Globus pallidus (tissue), 1 donor: ENCODE measurements at regions not wholly inside any gene's neighbourhood (a gene's known extent, or its start where the extent isn't known, plus 50 kb on each side); places are given as distances from the start of the nearest gene placed in this dataset.

Source experiments
- DNase-seq: peaks from one replicate; pipeline ENCODE4 v3.0.0-alpha.2; 2015; ENCODE audit warnings: low spot score

GRCh38 chr5:28165096-28165495 lies 1126.7 kb upstream of the CDH9 start:
- DNase-seq, result peak; percentile 55

DNA sequence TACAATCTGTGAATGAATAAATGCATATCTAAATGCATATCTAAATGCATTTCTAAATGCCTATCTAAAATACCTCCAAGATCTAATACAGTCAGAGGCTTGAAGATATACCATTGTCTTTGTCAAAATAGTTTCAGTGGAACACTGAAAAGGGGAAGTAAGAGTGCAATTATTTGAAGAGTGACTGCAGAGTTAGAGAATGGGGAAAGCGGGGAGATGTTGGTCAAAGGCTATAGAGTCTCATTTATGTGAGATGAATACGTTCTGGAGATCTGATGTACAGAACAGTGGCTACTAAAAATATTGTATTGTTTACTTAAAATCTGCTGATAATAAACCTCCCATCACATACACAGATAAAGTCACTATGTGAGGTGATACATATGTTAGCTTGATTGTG lies 1126.2 kb upstream of the CDH9 start:
- DNase-seq, result no peak

GRCh38 chr5:28156981-28157380 lies 1118.6 kb upstream of the CDH9 start:
- no peak for DNase-seq

DNA sequence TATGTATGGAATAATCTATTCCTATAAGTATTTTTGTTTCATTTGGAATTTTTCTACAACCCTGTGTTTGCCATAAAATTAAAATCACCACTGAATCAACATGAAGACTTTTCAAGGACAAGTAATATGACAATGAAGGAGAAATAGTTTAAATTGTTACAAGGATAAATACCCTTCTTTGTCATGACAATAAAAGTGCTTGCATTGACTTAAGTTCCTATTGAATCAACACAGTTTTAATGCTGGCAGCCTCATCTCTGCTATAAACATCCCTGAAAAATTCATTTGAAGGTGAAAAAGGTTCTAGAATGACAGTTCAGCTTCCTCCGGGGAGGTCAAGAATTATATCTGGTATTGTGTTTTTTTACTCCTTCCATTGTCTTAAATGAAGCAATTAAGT lies 1105.1 kb upstream of the CDH9 start:
- no peak for DNase-seq

DNA sequence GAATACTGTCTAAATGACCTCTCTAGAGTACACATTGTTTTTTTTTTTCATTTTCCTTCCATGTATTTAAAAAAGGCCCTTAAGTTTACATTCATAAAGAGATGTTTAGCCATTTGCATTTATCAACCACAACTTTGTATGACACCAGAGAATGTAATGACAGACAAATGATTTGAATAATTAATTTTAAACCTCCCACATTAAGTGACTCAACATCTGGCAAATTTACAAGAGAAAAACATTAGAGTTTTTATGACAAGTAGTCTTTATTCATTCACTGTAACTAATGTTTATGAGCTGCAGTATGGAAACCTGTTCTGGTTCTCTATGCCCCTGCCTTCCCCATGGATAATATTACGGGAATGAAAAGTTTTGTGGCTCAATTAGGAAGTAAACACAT lies 1093.8 kb upstream of the CDH9 start:
- no peak for DNase-seq

DNA sequence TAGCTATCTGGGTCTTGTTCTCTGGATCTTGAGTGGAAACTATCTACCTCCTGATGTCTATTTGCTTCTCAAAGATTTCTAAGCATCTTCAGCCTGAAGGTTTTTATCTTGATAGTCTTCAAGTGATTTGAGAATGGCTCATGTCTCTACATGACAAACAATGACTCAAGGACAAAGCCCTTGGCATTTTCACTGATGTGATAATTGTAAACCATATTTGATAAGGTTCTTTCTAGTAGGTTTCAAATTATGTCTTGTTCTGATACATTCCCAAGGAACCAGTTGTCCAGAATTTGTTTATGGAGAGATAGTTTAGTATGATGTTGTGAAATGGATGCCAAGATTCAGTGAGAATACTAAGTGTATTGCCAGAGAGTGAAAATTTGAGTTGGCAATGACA lies 1079.3 kb upstream of the CDH9 start:
- no peak for DNase-seq

DNA sequence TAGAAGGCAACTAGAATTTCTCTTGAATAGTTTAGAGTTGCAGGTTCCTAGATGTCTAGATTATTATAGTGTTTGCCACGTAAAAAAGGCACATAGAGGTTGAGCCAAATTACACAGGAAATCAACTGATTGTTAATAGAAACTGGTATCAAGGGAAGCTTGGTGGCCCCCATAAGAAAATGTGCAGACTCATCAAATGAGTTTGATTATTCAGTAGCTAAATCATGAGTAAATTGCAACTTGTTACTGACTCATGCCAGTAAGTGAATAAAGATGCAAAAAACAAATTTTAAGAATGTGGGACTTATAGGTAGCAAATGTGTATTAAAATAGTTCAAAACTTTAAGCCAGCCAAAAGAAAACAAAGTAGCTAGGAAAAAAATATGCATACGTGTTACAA lies 1078.9 kb upstream of the CDH9 start:
- no peak for DNase-seq

DNA sequence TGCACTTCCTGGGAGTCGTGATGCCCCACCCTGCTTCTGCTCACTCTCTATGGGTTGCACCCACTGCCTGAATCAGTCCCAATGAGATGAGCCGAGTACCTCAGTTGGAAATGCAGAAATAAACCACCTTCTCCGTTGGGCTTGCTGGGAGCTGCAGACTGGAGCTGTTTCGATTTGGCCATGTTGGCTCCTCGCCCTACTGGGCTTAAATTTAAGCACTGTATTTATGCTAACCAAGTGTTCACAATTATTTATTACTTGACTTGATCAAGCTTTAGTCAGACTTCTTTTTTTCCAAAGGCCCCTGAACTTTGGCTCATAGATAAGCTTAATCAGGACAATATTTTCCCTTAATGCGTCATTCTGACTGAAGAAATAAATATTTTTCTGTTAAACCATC lies 1072.4 kb upstream of the CDH9 start:
- no peak for DNase-seq

DNA sequence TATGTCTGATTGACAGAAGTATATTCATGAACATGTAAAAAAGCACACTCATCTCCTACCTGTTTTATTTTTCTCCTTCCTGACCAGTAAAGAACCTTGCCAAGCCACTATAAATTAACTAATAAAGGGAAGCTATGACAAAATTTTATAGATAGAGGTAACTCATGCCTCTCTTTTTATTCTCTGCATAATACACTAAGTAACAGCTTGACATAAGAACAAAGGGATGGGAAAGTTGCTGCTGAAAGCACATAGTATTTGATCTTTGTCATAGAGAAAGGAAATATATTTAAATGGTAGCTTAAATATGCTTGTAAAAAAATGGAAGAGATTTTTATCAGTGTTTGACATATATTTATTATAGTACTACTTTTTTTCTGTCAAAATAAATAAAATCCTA lies 1065.7 kb upstream of the CDH9 start:
- no peak for DNase-seq

DNA sequence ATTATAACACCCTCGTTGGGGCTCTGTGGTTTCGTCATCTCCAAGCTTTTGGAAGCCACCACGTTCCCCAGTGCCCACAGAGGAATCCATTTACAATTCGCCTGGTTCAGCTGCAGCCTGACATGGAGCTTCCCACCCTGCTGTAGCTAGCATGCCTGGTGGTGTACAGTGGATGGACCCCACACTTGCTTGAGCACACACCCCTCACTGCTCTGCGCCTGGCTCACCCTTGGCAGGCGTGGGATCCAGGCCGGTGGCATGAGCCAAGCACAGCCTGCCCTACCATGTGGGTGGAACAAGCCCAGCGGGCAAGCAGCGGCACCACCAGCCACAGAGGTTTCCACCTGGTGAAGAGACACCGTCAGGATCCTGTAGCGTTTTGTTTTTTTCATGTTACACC lies 1045.7 kb upstream of the CDH9 start:
- DNase-seq, result no peak

GRCh38 chr5:28082610-28083009 lies 1044.2 kb upstream of the CDH9 start:
- DNase-seq, result no peak

- no peak for DNase-seq
Observed at GRCh38 chr5:28077291-28078240, 1039.2 kb upstream of the CDH9 start.

- no peak for DNase-seq
Observed at GRCh38 chr5:28066856-28067255, 1028.5 kb upstream of the CDH9 start.

- no peak for DNase-seq
Observed at GRCh38 chr5:28065656-28066055, 1027.3 kb upstream of the CDH9 start.

GRCh38 chr5:28046596-28046995 lies 1008.2 kb upstream of the CDH9 start:
- no peak for DNase-seq

GRCh38 chr5:28027851-28028250 lies 989.5 kb upstream of the CDH9 start:
- no peak for DNase-seq

- DNase-seq, result no peak
Observed at GRCh38 chr5:28017178-28017577, 978.8 kb upstream of the CDH9 start.

GRCh38 chr5:28014779-28015178 lies 976.4 kb upstream of the CDH9 start:
- DNase-seq, result no peak

- no peak for DNase-seq
Observed at GRCh38 chr5:28012538-28012937, 974.2 kb upstream of the CDH9 start.

DNA sequence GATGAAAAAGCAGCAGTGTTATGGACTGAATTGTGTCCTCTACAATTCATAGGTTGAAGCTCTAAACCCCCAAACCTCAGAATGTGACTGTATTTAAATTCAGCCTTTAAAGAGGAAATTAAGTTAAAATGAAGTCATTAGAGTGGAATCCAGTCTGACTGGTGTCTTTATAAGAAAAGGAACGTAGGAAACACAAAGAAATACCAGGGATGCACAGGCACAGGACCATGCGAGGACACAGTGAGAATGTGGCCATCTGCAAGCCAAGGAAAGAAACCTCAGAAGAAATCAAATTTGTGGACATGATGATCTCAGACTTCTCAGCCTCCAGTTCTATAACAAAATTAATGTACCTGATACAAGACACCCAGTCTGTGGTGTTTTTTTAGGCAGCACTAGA lies 971.2 kb upstream of the CDH9 start:
- no peak for DNase-seq

DNA sequence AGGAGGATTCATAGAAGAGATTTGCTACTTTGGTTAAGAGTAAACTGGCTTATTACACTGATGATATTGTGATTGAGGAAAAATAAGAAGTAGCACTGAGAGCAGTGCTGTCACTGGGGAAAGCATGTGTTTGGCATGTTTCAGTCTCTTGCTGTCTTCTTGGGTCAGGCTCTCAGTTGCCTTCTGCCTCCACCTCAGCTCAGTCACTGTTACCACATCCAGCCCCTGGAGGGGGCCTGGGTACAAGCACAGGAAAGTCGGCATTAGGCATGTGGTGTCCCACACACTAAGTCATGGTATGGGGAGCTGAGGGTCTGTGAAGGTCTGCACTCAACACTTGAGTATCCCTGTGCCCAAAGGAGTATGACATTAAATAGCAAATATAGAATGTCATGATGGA lies 958.3 kb upstream of the CDH9 start:
- DNase-seq, result no peak

- DNase-seq, result no peak
Observed at GRCh38 chr5:27995867-27996266, 957.5 kb upstream of the CDH9 start.

GRCh38 chr5:27978322-27978721 lies 939.9 kb upstream of the CDH9 start:
- no peak for DNase-seq

DNA sequence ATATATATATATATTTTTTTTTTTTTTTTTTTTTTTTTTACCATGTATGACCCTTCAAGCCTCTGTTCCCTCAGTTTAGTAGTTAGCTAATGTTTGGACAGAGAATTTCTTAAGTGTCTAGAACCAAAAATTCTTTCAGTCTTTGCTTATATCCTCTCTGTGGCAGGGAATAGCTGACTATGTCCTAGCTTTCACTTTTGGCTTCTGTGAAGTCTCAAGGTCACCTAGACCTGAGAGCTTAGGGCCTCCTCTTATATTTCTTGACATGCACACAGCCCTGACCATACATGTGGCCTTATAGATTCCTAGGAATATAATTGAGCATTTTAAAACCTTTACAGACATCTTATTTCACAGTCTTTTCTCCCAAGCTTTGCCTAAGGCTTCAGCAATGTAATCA lies 930.8 kb upstream of the CDH9 start:
- no peak for DNase-seq
